NCI-H2196 (cell line): ENCODE measurements at regions not wholly inside any gene's neighbourhood (a gene's known extent, or its start where the extent isn't known, plus 50 kb on each side); places are given as distances from the start of the nearest gene placed in this dataset.

ENCODE experiments used
- DNase-seq: peaks from one replicate; lab custom pipeline; 2025; ENCODE audit not compliant: unreplicated experiment; lab: John Stamatoyannopoulos, UW

- DNase-seq, result no peak
Observed at GRCh38 chr2:198371921-198372543, 567.6 kb downstream of the PLCL1 start.

GRCh38 chr2:198371329-198371728 is 566.9 kb downstream of the PLCL1 start:
- no peak for DNase-seq

GRCh38 chr2:198368089-198368488 is 563.7 kb downstream of the PLCL1 start:
- DNase-seq, result no peak

GRCh38 chr2:198362740-198363139 is 558.3 kb downstream of the PLCL1 start:
- no peak for DNase-seq

DNA sequence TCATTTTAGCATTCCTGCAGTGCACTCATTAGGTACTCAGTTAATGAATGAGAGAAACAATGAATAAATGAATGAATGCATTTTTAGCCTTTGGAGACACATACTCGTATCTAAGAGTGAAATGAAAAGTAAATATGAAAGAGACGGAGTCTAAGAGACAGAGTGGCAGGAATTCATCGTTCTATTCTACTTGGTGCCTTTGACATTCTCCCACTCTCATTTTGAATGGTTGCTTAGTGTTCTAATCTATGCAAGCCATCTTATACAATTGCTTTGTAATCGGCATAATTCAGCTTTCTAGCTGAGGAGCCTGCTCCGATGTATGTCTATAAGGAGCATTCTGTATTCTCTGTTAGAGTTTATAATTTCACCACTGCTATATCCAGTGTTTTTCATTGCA is 554.9 kb downstream of the PLCL1 start:
- DNase-seq, result no peak

GRCh38 chr2:198356157-198356556 is 551.8 kb downstream of the PLCL1 start:
- no peak for DNase-seq

- DNase-seq, result no peak
Observed at GRCh38 chr2:198351647-198352046, 547.3 kb downstream of the PLCL1 start.

- DNase-seq, result no peak
Observed at GRCh38 chr2:198347946-198348345, 543.6 kb downstream of the PLCL1 start.

- no peak for DNase-seq
Observed at GRCh38 chr2:198347349-198347748, 543.0 kb downstream of the PLCL1 start.

DNA sequence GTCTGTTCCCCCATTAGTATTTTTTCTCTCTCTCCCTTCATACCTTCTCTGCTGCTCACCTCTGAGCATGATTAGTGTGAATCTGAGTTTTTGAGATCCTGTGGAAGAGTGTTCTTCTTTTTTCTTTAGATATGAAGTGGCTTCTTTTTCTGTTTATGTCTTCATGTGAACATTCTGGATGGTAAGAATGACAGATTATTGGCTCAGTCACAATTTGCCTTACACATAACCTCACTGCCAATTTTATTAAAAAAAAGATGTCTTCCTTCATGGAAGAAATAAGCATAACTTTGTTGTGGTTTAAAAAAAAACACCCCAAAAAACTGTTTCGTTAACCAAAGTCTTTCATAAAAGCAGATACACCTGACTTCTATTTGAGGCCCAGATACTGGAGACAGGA is 539.1 kb downstream of the PLCL1 start:
- DNase-seq, result no peak

DNA sequence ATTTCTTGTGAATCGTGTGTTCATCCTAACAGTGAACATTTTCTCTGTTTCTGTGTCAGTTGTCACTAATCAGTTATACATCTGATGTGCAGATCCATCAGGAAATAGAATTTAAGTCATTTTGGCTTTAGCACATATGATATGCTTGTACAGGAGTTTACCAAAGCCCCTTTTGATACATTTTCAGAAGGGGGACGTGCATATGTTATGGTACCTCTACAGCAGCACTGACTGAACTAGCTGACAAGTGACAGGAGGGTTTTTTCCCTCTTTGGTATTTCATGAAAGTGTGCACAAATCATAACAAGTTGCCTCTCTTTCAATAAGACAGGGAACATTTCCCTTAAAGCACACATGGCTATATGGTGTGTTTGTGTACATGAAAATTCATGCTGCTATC is 536.5 kb downstream of the PLCL1 start:
- no peak for DNase-seq

GRCh38 chr2:198339116-198339515 is 534.7 kb downstream of the PLCL1 start:
- no peak for DNase-seq

- no peak for DNase-seq
Observed at GRCh38 chr2:198337368-198337767, 533.0 kb downstream of the PLCL1 start.

- no peak for DNase-seq
Observed at GRCh38 chr2:198328454-198328853, 524.1 kb downstream of the PLCL1 start.

DNA sequence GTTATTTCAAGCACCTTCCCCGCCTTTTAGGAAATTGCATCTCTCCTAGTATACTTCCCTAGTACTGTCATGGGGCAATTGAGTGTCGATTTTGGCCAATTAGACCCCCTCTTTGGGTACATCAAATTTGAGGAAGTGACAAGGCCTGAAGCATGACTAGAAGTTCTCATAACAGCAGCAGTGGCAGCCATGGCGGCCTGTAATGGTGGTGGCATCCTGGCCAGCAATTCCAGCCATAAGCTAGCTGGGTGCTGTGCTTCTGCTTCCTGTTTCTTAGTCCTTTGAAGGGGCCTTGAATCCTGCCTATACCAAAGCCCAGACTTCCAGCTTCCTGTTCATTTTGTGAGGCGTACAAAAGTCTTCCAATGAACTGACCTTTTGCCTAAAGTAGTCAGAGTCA is 523.1 kb downstream of the PLCL1 start:
- DNase-seq, result no peak

DNA sequence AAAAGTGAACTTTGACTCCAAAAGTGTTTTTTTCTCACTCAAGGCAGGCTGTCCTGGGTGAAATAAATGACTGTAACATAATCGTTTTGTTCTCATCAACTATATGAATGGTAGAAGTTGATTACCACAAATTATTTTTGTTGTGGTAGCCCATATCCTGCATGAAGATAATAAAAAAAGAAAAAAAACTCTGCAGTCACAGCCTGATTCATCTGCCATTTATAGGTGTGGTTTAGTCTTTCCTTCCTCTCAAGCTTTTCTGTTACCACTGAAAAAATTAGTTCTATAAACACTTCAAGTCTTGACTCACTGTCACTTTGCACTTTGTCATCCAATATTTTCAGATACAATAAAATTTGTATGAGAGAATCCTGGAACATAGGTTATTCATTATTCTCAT is 522.0 kb downstream of the PLCL1 start:
- DNase-seq, result no peak

DNA sequence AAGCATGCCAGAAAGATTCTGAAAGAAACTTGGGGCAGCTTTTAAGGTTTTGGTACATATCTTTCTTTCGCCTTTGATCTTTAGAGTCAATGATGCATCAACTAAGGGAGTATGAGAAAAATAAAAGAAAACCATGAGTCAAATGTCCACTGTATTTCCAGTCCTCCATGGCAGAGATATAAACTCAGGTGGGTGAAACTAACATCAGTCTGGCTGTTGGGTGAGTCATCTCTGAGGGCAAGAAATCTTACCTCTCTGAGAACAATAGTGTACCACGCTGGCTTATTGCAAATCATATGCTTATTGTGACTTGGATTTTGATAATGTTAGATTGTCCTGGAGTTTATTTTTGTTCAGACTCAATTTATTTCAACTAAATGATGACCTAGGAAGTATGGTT is 521.0 kb downstream of the PLCL1 start:
- DNase-seq, result no peak

GRCh38 chr2:198324071-198324470 is 519.7 kb downstream of the PLCL1 start:
- no peak for DNase-seq

DNA sequence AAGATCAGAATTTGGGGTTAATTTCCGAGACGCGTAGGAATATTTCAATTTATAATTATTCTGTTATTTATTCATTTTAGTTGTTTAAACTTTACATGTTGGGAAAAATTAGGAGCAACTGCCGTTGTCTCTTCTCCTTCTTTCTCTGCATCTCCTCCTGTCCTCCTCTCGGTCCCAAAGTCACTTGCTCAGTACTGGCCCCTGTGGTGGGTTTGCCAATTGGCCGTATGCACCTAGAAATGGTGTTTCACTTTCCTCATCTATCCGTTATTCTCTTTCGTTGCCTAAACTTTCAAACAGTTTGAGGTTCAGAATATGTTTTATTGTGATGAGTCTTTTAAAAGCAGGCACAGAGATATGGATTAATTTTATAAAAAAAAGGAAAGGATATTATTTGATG is 517.9 kb downstream of the PLCL1 start:
- no peak for DNase-seq

- no peak for DNase-seq
Observed at GRCh38 chr2:198321522-198322088, 517.2 kb downstream of the PLCL1 start.

DNA sequence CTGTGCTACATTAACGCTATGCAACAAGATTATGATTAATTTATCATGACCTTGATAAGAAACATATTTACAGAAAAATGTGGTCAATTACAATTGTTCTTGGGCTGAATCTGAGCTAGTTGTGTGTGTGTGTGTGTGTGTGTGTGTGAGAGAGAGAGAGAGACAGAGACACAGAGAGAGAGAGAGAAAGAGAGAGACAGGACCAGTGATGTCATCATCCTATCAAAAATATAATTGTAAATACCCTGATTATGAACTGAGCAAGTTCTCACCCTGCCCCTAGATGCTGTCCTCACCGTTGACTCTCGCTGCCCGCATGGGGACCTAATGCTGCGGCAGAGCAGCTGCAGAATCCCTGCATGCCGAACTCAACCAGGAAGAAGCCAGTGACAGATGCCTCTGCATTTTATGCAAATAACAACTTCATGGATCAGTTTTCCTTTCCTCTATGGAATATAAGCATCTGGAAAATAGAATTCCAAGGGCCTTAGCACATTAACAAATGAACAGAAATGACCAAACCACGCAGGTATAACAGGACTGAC is 512.5 kb downstream of the PLCL1 start:
- no peak for DNase-seq

DNA sequence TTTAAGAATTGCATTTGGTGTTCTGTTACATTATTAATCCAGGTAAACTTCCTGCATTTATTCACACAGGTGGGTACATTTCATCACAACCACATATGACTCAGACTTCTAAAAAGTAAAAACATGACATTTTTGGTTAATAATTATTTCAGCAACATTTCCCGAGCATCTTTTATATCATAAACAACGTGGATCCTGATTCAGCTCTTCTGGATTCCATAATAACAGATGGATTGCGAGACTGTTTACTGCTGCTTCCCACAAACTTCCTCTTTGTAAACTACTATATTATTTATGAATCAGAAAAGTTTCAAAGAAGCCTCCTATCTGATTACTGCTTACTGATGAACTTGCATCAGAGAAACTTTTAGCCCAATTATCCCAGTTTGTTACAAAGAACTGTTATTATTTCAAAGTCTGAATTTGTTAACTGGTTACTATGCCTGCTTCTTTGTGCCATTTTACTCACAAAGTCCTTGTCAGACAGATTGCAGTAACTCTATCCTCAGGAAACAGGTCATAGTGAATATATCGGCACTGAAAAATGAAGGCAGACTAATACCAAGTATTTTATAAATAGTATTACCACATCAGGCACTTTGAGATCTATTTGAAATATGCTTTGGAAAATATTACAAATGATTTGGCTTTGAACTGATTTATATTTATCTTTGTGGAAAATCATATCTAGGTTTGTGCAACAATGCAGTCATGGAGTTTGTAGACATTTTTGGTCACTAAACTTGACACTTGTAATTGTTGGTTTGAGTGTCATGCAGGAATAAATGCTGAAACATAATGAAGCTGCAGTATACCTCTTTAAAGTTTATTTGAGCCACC is 511.6 kb downstream of the PLCL1 start:
- no peak for DNase-seq
